Neural progenitor cell (in vitro differentiated cells): ENCODE measurements at regions not wholly inside any gene's neighbourhood (a gene's known extent, or its start where the extent isn't known, plus 50 kb on each side); places are given as distances from the start of the nearest gene placed in this dataset.

Experiments used
- DNase-seq: peaks from one replicate; pipeline ENCODE4 v3.0.0-alpha.2; 2016; ENCODE audit warnings: low spot score
- H2AFZ ChIP-seq: fragments of 200-600 bp; sonication (generic); replicated peaks from 2 replicates; pipeline ENCODE4 v1.6.1; 2016; ENCODE audit warnings: antibody characterized with exemption
- H3F3A ChIP-seq: fragments of 200-600 bp; sonication (generic); 2 replicates; pipeline ENCODE4 v1.6.1; 2016; ENCODE audit warnings: antibody characterized with exemption, low read depth
- H3K27ac ChIP-seq: fragments of 200-600 bp; sonication (generic); 2 replicates; pipeline ENCODE4 v1.5.1; 2016; ENCODE audit warnings: mild to moderate bottlenecking
- H3K27me3 ChIP-seq: fragments of 200-600 bp; sonication (generic); 2 replicates; pipeline ENCODE4 v1.6.1; 2016; ENCODE audit warnings: mild to moderate bottlenecking, moderate library complexity
- H3K36me3 ChIP-seq: fragments of 200-600 bp; sonication (generic); 2 replicates; pipeline ENCODE4 v1.5.1; 2016
- H3K4me1 ChIP-seq: fragments of 200-600 bp; sonication (generic); 2 replicates; pipeline ENCODE4 v1.6.1; 2016; ENCODE audit warnings: mixed run types
- H3K4me2 ChIP-seq: fragments of 200-600 bp; sonication (generic); 2 replicates; pipeline ENCODE4 v1.6.1; 2016
- H3K4me3 ChIP-seq: fragments of 200-600 bp; sonication (generic); 2 replicates; pipeline ENCODE4 v1.5.1; 2016
- H3K79me2 ChIP-seq: fragments of 200-600 bp; sonication (generic); 2 replicates; pipeline ENCODE4 v1.6.1; 2016; ENCODE audit warnings: low read depth
- H3K9ac ChIP-seq: fragments of 200-600 bp; sonication (generic); 2 replicates; pipeline ENCODE4 v1.6.1; 2016
- H3K9me3 ChIP-seq: fragments of 200-600 bp; sonication (generic); 2 replicates; pipeline ENCODE4 v1.5.1; 2016; ENCODE audit warnings: low read depth
- H4K20me1 ChIP-seq: fragments of 200-600 bp; sonication (generic); 2 replicates; pipeline ENCODE4 v1.6.1; 2016; ENCODE audit warnings: low read depth
- H3K27ac Mint-ChIP-seq: 3 replicates; pipeline ENCODE4 v1.8.0; 2021; ENCODE audit warnings: mixed read lengths
- H3K27me3 Mint-ChIP-seq: 2 replicates; pipeline ENCODE4 v1.8.0; 2022; ENCODE audit warnings: low read depth, mild to moderate bottlenecking, inconsistent platforms, moderate library complexity, mixed read lengths; ENCODE audit not compliant: insufficient read depth
- H3K36me3 Mint-ChIP-seq: 3 replicates; pipeline ENCODE4 v1.8.0; 2021; ENCODE audit warnings: mixed read lengths
- H3K4me1 Mint-ChIP-seq: 3 replicates; pipeline ENCODE4 v1.8.0; 2021; ENCODE audit warnings: mixed read lengths
- H3K4me3 Mint-ChIP-seq: 3 replicates; pipeline ENCODE4 v1.8.0; 2021; ENCODE audit warnings: mild to moderate bottlenecking, moderate library complexity, mixed read lengths
- H3K9me3 Mint-ChIP-seq: 3 replicates; pipeline ENCODE4 v1.8.0; 2020; ENCODE audit warnings: mixed read lengths
- CTCF ChIP-seq: fragments of 200-600 bp; sonication (generic); IDR thresholded peaks from 2 replicates; pipeline ENCODE4 v1.5.1; 2017; ENCODE audit warnings: antibody characterized with exemption, mild to moderate bottlenecking
- EZH2 ChIP-seq: fragments of 200-600 bp; sonication (generic); IDR thresholded peaks from 2 replicates; pipeline ENCODE4 v1.6.1; 2017; ENCODE audit warnings: antibody characterized with exemption, mild to moderate bottlenecking, moderate library complexity
- EZH2phosphoT487 ChIP-seq: fragments of 200-600 bp; sonication (generic); IDR thresholded peaks from 2 replicates; pipeline ENCODE4 v1.6.1; 2017; ENCODE audit warnings: antibody characterized with exemption

GRCh38 chr6:14210077-14210476 lies 92.5 kb downstream of the CD83 start:
- H3K27me3 ChIP-seq: peaks cover 21% of the 10 kb centered on the region
- peaks cover 9% of the 10 kb centered on the region for H3F3A ChIP-seq
- no peak for TF ChIP-seq EZH2
- TF ChIP-seq CTCF: no peak
- no peak for TF ChIP-seq EZH2phosphoT487
- DNase-seq: no peak
- peaks cover 24% of the 10 kb centered on the region for H3K4me1 Mint-ChIP-seq
- peaks cover 17% of the 10 kb centered on the region for H3K4me1 ChIP-seq
- no peaks in the 10 kb centered on the region for H3K36me3 Mint-ChIP-seq
- peak overlapping the region; percentile 84 for H3K4me3 Mint-ChIP-seq
- H3K27ac ChIP-seq: no peak overlapping the region
- H3K4me3 ChIP-seq: peak overlapping the region; percentile 60
- peaks cover 5% of the 10 kb centered on the region for H3K9me3 Mint-ChIP-seq
- peak overlapping the region; percentile 93 for H3K4me2 ChIP-seq
- peaks cover 18% of the 10 kb centered on the region for H3K27me3 Mint-ChIP-seq
- H3K27ac Mint-ChIP-seq: no peak overlapping the region
- no peaks in the 10 kb centered on the region for H4K20me1 ChIP-seq
- H2AFZ ChIP-seq: no peak overlapping the region
- H3K9me3 ChIP-seq: no peaks in the 10 kb centered on the region
- no peaks in the 10 kb centered on the region for H3K36me3 ChIP-seq
- H3K79me2 ChIP-seq: no peaks in the 10 kb centered on the region
- H3K9ac ChIP-seq: no peak overlapping the region

GRCh38 chr6:14210663-14211561 lies 93.3 kb downstream of the CD83 start:
- peak; percentile 64 for TF ChIP-seq CTCF
- no peak for TF ChIP-seq EZH2phosphoT487
- H3K27ac ChIP-seq: no peak overlapping the region
- Mint-ChIP-seq H3K27me3 (peaks cover 21% of the 10 kb centered on the region), H3K4me3 (peak overlapping the region; percentile 85), H3K4me1 (peaks cover 24% of the 10 kb centered on the region), H3K9me3 (peaks cover 5% of the 10 kb centered on the region), H3K36me3 (no peaks in the 10 kb centered on the region), H3K27ac (peak overlapping the region; percentile 33)
- peak overlapping the region; percentile 93 for H3K4me2 ChIP-seq
- H2AFZ ChIP-seq: peak overlapping the region; percentile 81
- H3K27me3 ChIP-seq: peaks cover 21% of the 10 kb centered on the region
- H3K4me1 ChIP-seq: peaks cover 17% of the 10 kb centered on the region
- no peaks in the 10 kb centered on the region for H3K9me3 ChIP-seq
- peak; percentile 94 for DNase-seq
- H3F3A ChIP-seq: peaks cover 9% of the 10 kb centered on the region
- no peaks in the 10 kb centered on the region for H3K36me3 ChIP-seq
- no peaks in the 10 kb centered on the region for H4K20me1 ChIP-seq
- H3K4me3 ChIP-seq: peak overlapping the region; percentile 60
- no peak overlapping the region for H3K9ac ChIP-seq
- no peaks in the 10 kb centered on the region for H3K79me2 ChIP-seq

GRCh38 chr6:14211562-14211942 lies 94.0 kb downstream of the CD83 start:
- Histone ChIP-seq H3K79me2 (no peaks in the 10 kb centered on the region), H3F3A (peaks cover 9% of the 10 kb centered on the region), H4K20me1 (no peaks in the 10 kb centered on the region), H3K4me2 (peak overlapping the region; percentile 79), H3K27ac (no peak overlapping the region), H3K4me3 (peak overlapping the region; percentile 45), H3K36me3 (no peaks in the 10 kb centered on the region), H3K4me1 (peaks cover 17% of the 10 kb centered on the region), H3K9me3 (no peaks in the 10 kb centered on the region), H3K27me3 (peaks cover 21% of the 10 kb centered on the region), H2AFZ (no peak overlapping the region), H3K9ac (no peak overlapping the region)
- TF ChIP-seq EZH2: no peak
- peak; percentile 51 for TF ChIP-seq EZH2phosphoT487
- TF ChIP-seq CTCF: no peak
- Mint-ChIP-seq H3K27me3 (peaks cover 21% of the 10 kb centered on the region), H3K4me1 (peaks cover 24% of the 10 kb centered on the region), H3K9me3 (peaks cover 5% of the 10 kb centered on the region), H3K36me3 (no peaks in the 10 kb centered on the region), H3K4me3 (peak overlapping the region; percentile 85), H3K27ac (peak overlapping the region; percentile 33)
- DNase-seq: peak; percentile 95
